ENCODE measurements at regions not wholly inside any gene's neighbourhood (a gene's known extent, or its start where the extent isn't known, plus 50 kb on each side); places are given as distances from the start of the nearest gene placed in this dataset.

- POLR2A ChIA-PET, result no interaction called here
- Histone ChIP-seq H3K27me3 (ENCODE audit: control insufficient read depth, insufficient read depth, low read length) (no peaks in the 10 kb centered on the region), H3K4me3 (ENCODE audit: low read depth, low read length) (no peak overlapping the region), H3K36me3 (ENCODE audit: control insufficient read depth, insufficient read depth, low read length) (no peaks in the 10 kb centered on the region)
- CTCF ChIA-PET, result interaction anchor here (1.3 kb wide), 1 partner anchor 24 kb away, joined by 3 read pairs; no protein-coding TSS in a partner anchor
- peak; percentile 22 for DNase-seq (ENCODE audit: low read depth)
- no peak for TF ChIP-seq CTCF (IDR thresholded peaks at IDR 0.05; ENCODE audit: insufficient read depth, low read depth, low read length)
Observed at GRCh38 chr2:152227969-152228592, 52.5 kb upstream of the STAM2 start.

- ChIA-PET POLR2A (no interaction called here), CTCF (no interaction called here)
- Histone ChIP-seq H3K36me3 (ENCODE audit: control insufficient read depth, insufficient read depth, low read length) (no peaks in the 10 kb centered on the region), H3K4me3 (ENCODE audit: low read depth, low read length) (no peak overlapping the region), H3K27me3 (ENCODE audit: control insufficient read depth, insufficient read depth, low read length) (no peaks in the 10 kb centered on the region)
- no peak for DNase-seq (ENCODE audit: low read depth)
- TF ChIP-seq CTCF (IDR thresholded peaks at IDR 0.05; ENCODE audit: insufficient read depth, low read depth, low read length), result no peak
Observed at GRCh38 chr2:152231446-152231845, 55.9 kb upstream of the STAM2 start.

- ChIA-PET POLR2A (no interaction called here), CTCF (no interaction called here)
- H3K36me3 ChIP-seq (ENCODE audit: control insufficient read depth, insufficient read depth, low read length), result no peaks in the 10 kb centered on the region
- H3K27me3 ChIP-seq (ENCODE audit: control insufficient read depth, insufficient read depth, low read length), result no peaks in the 10 kb centered on the region
- no peak for DNase-seq (ENCODE audit: low read depth)
- no peak overlapping the region for H3K4me3 ChIP-seq (ENCODE audit: low read depth, low read length)
- TF ChIP-seq CTCF (IDR thresholded peaks at IDR 0.05; ENCODE audit: insufficient read depth, low read depth, low read length), result no peak
Observed at GRCh38 chr2:152234277-152234676, 58.7 kb upstream of the STAM2 start.

GRCh38 chr2:152236191-152236925, 60.8 kb upstream of the STAM2 start:
- no peak overlapping the region for H3K4me3 ChIP-seq (ENCODE audit: low read depth, low read length)
- H3K27me3 ChIP-seq (ENCODE audit: control insufficient read depth, insufficient read depth, low read length), result no peaks in the 10 kb centered on the region
- CTCF ChIA-PET, result interaction anchor here (0.5 kb wide), 1 partner anchor 265 kb away, joined by 4 read pairs; no protein-coding TSS in a partner anchor
- POLR2A ChIA-PET, result no interaction called here
- no peak for TF ChIP-seq CTCF (IDR thresholded peaks at IDR 0.05; ENCODE audit: insufficient read depth, low read depth, low read length)
- no peak for DNase-seq (ENCODE audit: low read depth)
- no peaks in the 10 kb centered on the region for H3K36me3 ChIP-seq (ENCODE audit: control insufficient read depth, insufficient read depth, low read length)

- H3K27me3 ChIP-seq (ENCODE audit: control insufficient read depth, insufficient read depth, low read length), result no peaks in the 10 kb centered on the region
- no peak overlapping the region for H3K4me3 ChIP-seq (ENCODE audit: low read depth, low read length)
- H3K36me3 ChIP-seq (ENCODE audit: control insufficient read depth, insufficient read depth, low read length), result no peaks in the 10 kb centered on the region
- ChIA-PET CTCF (no interaction called here), POLR2A (no interaction called here)
- TF ChIP-seq CTCF (IDR thresholded peaks at IDR 0.05; ENCODE audit: insufficient read depth, low read depth, low read length), result no peak
- DNase-seq (ENCODE audit: low read depth), result no peak
Observed at GRCh38 chr2:152238016-152238415, 62.5 kb upstream of the STAM2 start.

Data from BJ (cell line).